ENCODE measurements at regions not wholly inside any gene's neighbourhood (a gene's known extent, or its start where the extent isn't known, plus 50 kb on each side); places are given as distances from the start of the nearest gene placed in this dataset.

GRCh38 chr5:52177193-52177592 is 610.5 kb upstream of the ITGA1 start:
- DNase-seq: no peak

GRCh38 chr5:52181403-52181802 is 606.3 kb upstream of the ITGA1 start:
- DNase-seq: no peak

GRCh38 chr5:52190737-52191136 is 597.0 kb upstream of the ITGA1 start:
- DNase-seq: no peak

- DNase-seq: no peak
Measured at GRCh38 chr5:52199833-52200232, 587.9 kb upstream of the ITGA1 start.

GRCh38 chr5:52202256-52202655 is 585.5 kb upstream of the ITGA1 start:
- DNase-seq: no peak

GRCh38 chr5:52204310-52204709 is 583.4 kb upstream of the ITGA1 start:
- no peak for DNase-seq
